DND-41 (cell line): ENCODE measurements at regions not wholly inside any gene's neighbourhood (a gene's known extent, or its start where the extent isn't known, plus 50 kb on each side); places are given as distances from the start of the nearest gene placed in this dataset.

Experiments used
- EZH2 ChIP-seq: IDR thresholded peaks from 3 replicates; pipeline ENCODE4 v1.6.1; 2012; ENCODE audit warnings: borderline replicate concordance, low read depth, mild to moderate bottlenecking, moderate library complexity, low read length, inconsistent platforms; ENCODE audit not compliant: severe bottlenecking
- TF ChIP-seq, protein P1 (sequence below): IDR thresholded peaks from 2 replicates; pipeline ENCODE4 v1.5.1; 2012; ENCODE audit warnings: borderline replicate concordance, low read length, moderate library complexity, mild to moderate bottlenecking; ENCODE audit not compliant: poor library complexity, severe bottlenecking; ENCODE audit errors: extremely low read depth

DNA sequence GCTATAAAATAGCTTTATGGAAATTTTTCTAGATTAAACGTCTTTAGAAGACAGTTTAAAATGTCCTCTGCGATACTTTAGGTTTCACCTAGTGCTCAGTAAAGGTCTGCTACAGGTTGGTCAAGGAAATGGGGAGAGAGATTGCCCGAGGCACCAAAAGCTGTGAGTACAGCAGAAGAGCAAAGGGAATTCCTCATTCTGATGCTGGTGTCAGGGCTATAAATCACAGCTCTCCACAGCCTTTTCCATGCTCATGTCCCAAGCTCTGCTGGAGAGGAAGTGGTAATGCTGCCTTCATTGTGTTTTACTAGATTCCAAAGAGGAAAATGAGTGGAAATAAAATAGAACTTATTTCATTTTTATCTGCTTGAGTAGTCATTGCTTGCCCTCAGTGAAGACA, 2060.4 kb downstream of the ARAP2 start:
- TF ChIP-seq, protein P1, sequence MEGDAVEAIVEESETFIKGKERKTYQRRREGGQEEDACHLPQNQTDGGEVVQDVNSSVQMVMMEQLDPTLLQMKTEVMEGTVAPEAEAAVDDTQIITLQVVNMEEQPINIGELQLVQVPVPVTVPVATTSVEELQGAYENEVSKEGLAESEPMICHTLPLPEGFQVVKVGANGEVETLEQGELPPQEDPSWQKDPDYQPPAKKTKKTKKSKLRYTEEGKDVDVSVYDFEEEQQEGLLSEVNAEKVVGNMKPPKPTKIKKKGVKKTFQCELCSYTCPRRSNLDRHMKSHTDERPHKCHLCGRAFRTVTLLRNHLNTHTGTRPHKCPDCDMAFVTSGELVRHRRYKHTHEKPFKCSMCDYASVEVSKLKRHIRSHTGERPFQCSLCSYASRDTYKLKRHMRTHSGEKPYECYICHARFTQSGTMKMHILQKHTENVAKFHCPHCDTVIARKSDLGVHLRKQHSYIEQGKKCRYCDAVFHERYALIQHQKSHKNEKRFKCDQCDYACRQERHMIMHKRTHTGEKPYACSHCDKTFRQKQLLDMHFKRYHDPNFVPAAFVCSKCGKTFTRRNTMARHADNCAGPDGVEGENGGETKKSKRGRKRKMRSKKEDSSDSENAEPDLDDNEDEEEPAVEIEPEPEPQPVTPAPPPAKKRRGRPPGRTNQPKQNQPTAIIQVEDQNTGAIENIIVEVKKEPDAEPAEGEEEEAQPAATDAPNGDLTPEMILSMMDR, result no peak
- no peak for TF ChIP-seq EZH2
